ENCODE measurements at regions not wholly inside any gene's neighbourhood (a gene's known extent, or its start where the extent isn't known, plus 50 kb on each side); places are given as distances from the start of the nearest gene placed in this dataset.
A peak's percentile ranks its signal among the peaks of the same experiment; 100 is the strongest.

DNA sequence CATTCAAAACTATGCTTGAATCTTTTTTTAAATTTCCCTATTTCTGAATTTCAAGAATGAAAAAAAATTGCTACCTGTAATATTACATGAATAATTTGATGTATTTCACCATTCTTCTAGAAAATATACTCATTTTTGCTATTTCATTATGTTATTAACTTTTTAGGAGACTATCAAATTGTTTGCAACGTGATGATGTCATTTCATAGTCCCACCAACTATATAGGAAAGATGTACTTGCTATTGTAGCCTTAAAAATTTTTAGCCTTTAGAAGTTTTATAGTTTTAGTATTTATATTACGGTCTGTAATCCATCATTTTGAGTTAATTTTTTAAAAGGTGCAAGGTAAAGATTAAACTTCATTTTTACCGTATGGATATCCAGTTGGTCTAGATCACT, 81.4 kb upstream of the AHI1 start:
- Histone ChIP-seq H3K9me3 (ENCODE audit: severe bottlenecking) (no peaks in the 10 kb centered on the region), H3K27ac (ENCODE audit: poor library complexity, severe bottlenecking) (no peak overlapping the region), H3K27me3 (ENCODE audit: insufficient read depth, poor library complexity, severe bottlenecking) (no peaks in the 10 kb centered on the region), H3K4me3 (ENCODE audit: severe bottlenecking) (no peak overlapping the region), H3K4me1 (ENCODE audit: insufficient read depth, poor library complexity, severe bottlenecking) (no peaks in the 10 kb centered on the region), H3K36me3 (ENCODE audit: low read depth) (no peaks in the 10 kb centered on the region)
- DNase-seq (ENCODE audit: low spot score) (no peak), ATAC-seq (ENCODE audit: low read depth) (no peak)
- TF ChIP-seq, protein P1, sequence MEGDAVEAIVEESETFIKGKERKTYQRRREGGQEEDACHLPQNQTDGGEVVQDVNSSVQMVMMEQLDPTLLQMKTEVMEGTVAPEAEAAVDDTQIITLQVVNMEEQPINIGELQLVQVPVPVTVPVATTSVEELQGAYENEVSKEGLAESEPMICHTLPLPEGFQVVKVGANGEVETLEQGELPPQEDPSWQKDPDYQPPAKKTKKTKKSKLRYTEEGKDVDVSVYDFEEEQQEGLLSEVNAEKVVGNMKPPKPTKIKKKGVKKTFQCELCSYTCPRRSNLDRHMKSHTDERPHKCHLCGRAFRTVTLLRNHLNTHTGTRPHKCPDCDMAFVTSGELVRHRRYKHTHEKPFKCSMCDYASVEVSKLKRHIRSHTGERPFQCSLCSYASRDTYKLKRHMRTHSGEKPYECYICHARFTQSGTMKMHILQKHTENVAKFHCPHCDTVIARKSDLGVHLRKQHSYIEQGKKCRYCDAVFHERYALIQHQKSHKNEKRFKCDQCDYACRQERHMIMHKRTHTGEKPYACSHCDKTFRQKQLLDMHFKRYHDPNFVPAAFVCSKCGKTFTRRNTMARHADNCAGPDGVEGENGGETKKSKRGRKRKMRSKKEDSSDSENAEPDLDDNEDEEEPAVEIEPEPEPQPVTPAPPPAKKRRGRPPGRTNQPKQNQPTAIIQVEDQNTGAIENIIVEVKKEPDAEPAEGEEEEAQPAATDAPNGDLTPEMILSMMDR (IDR thresholded peaks at IDR 0.05; ENCODE audit: poor library complexity, severe bottlenecking): no peak

DNA sequence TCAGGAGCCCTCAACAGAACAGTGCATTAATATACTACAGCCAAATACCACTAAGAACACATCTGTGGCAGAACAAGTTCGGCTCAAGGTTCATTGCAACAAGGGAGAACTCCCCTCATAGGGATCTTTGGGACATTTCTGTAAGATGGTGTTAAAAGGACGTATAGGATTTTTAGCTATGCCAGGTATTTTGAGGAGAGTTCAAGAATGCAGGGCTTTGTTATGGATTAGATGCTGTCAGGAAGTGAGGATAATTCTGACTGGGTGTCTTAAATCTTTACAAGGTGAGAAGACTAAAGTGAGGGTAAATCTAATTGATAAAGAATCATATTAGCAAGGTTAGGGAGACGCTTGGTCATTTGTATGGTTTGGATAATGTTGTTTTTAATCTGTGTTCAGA, 83.7 kb upstream of the AHI1 start:
- Histone ChIP-seq H3K27me3 (ENCODE audit: insufficient read depth, poor library complexity, severe bottlenecking) (no peaks in the 10 kb centered on the region), H3K9me3 (ENCODE audit: severe bottlenecking) (no peaks in the 10 kb centered on the region), H3K4me3 (ENCODE audit: severe bottlenecking) (no peak overlapping the region), H3K4me1 (ENCODE audit: insufficient read depth, poor library complexity, severe bottlenecking) (no peaks in the 10 kb centered on the region), H3K27ac (ENCODE audit: poor library complexity, severe bottlenecking) (no peak overlapping the region), H3K36me3 (ENCODE audit: low read depth) (no peaks in the 10 kb centered on the region)
- TF ChIP-seq, protein P1 (IDR thresholded peaks at IDR 0.05; ENCODE audit: poor library complexity, severe bottlenecking): no peak
- DNase-seq (ENCODE audit: low spot score) (no peak), ATAC-seq (ENCODE audit: low read depth) (no peak)

DNA sequence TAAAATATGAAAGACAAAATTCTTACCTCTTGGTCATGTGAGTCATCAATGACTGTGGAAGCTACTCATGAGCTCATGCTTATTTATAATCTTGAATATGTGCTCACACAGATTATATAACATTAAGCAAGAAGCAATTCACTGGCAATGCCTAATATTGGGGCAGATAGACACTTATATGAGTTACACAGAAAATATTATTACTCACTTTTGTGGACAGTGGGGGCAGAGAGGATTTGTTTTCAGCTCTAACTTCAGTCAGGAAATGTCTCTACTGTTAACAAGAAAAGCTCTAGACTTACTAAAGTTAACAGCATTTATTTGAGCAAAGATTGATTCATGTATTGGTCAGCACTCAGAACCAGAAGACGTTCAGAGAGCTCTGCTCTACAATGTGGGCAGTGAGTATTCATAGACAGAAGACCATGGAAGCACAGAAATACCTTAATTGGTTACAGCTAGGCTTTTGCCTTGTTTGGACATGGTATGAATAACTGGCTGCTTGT, 85.8 kb upstream of the AHI1 start:
- Histone ChIP-seq H3K4me3 (ENCODE audit: severe bottlenecking) (no peak overlapping the region), H3K9me3 (ENCODE audit: severe bottlenecking) (no peaks in the 10 kb centered on the region), H3K4me1 (ENCODE audit: insufficient read depth, poor library complexity, severe bottlenecking) (no peaks in the 10 kb centered on the region), H3K27ac (ENCODE audit: poor library complexity, severe bottlenecking) (no peak overlapping the region), H3K36me3 (ENCODE audit: low read depth) (no peaks in the 10 kb centered on the region), H3K27me3 (ENCODE audit: insufficient read depth, poor library complexity, severe bottlenecking) (no peaks in the 10 kb centered on the region)
- TF ChIP-seq, protein P1 (IDR thresholded peaks at IDR 0.05; ENCODE audit: poor library complexity, severe bottlenecking): no peak
- ATAC-seq (ENCODE audit: low read depth): peak; percentile 27; the same call in 2 of the 3 replicates
- no peak for DNase-seq (ENCODE audit: low spot score)

DNA sequence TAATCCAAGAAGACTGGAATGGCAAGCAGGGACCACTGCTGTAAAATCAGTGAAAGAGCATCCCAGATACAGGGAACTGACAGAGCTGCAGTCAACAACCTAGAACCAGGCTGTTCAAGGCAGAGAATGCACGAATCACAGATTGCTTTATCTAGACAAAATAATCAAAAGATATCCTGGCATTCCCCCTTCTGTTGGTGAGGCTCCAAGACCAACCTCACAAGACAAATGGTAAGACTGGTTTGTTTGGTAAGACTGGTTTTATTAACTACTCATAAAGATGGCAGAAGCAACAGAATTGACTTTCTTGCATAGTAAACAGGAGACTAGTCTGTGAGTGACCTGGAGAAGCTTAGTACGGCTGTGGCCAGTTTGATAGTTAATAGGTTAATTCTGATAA, 88.8 kb upstream of the AHI1 start:
- no peak overlapping the region for H3K27ac ChIP-seq (ENCODE audit: poor library complexity, severe bottlenecking)
- ATAC-seq (ENCODE audit: low read depth) (no peak), DNase-seq (ENCODE audit: low spot score) (no peak)
- TF ChIP-seq, protein P1 (IDR thresholded peaks at IDR 0.05; ENCODE audit: poor library complexity, severe bottlenecking): no peak
- H3K36me3 ChIP-seq (ENCODE audit: low read depth): no peaks in the 10 kb centered on the region
- H3K4me3 ChIP-seq (ENCODE audit: severe bottlenecking): no peak overlapping the region
- no peaks in the 10 kb centered on the region for H3K27me3 ChIP-seq (ENCODE audit: insufficient read depth, poor library complexity, severe bottlenecking)
- H3K4me1 ChIP-seq (ENCODE audit: insufficient read depth, poor library complexity, severe bottlenecking): no peaks in the 10 kb centered on the region
- no peaks in the 10 kb centered on the region for H3K9me3 ChIP-seq (ENCODE audit: severe bottlenecking)

DNA sequence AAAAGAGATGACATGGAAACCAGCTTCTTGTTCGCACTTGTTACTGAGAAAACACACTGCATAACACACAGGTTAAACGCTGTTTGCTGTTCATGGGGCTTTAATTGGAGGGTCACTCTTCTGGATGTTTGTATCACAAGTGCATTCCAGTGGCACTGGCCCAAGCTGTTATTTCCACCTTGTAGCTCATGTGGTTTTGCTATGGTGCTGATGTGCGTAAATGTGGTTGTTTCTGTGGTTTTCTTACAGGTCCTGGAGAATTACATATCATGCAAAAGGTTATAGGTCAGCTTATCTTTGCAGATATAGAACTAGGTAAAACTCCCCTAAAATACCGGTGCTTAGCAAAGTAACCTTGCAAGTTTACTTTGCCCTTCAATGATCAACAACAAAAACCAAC, 89.3 kb upstream of the AHI1 start:
- no peaks in the 10 kb centered on the region for H3K27me3 ChIP-seq (ENCODE audit: insufficient read depth, poor library complexity, severe bottlenecking)
- no peaks in the 10 kb centered on the region for H3K9me3 ChIP-seq (ENCODE audit: severe bottlenecking)
- ATAC-seq (ENCODE audit: low read depth) (no peak), DNase-seq (ENCODE audit: low spot score) (no peak)
- no peak overlapping the region for H3K27ac ChIP-seq (ENCODE audit: poor library complexity, severe bottlenecking)
- H3K4me3 ChIP-seq (ENCODE audit: severe bottlenecking): no peak overlapping the region
- no peaks in the 10 kb centered on the region for H3K4me1 ChIP-seq (ENCODE audit: insufficient read depth, poor library complexity, severe bottlenecking)
- no peaks in the 10 kb centered on the region for H3K36me3 ChIP-seq (ENCODE audit: low read depth)
- TF ChIP-seq, protein P1 (IDR thresholded peaks at IDR 0.05; ENCODE audit: poor library complexity, severe bottlenecking): no peak
